OCI-LY3 (cell line): ENCODE measurements at regions not wholly inside any gene's neighbourhood (a gene's known extent, or its start where the extent isn't known, plus 50 kb on each side); places are given as distances from the start of the nearest gene placed in this dataset.

Experiments used
- EZH2phosphoT487 ChIP-seq: fragments of 200-600 bp; shearing (Covaris generic); IDR thresholded peaks from 2 replicates; pipeline ENCODE4 v1.6.1; 2018; ENCODE audit warnings: antibody characterized with exemption, mixed run types, low read depth
- TF ChIP-seq, protein P1 (sequence below): fragments of 200-600, 300-600 bp; sonication (generic); IDR thresholded peaks from 2 replicates; pipeline ENCODE4 v1.5.1; 2014; ENCODE audit warnings: antibody characterized with exemption, low read length, low read depth

- TF ChIP-seq, protein P1, sequence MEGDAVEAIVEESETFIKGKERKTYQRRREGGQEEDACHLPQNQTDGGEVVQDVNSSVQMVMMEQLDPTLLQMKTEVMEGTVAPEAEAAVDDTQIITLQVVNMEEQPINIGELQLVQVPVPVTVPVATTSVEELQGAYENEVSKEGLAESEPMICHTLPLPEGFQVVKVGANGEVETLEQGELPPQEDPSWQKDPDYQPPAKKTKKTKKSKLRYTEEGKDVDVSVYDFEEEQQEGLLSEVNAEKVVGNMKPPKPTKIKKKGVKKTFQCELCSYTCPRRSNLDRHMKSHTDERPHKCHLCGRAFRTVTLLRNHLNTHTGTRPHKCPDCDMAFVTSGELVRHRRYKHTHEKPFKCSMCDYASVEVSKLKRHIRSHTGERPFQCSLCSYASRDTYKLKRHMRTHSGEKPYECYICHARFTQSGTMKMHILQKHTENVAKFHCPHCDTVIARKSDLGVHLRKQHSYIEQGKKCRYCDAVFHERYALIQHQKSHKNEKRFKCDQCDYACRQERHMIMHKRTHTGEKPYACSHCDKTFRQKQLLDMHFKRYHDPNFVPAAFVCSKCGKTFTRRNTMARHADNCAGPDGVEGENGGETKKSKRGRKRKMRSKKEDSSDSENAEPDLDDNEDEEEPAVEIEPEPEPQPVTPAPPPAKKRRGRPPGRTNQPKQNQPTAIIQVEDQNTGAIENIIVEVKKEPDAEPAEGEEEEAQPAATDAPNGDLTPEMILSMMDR = no peak
- no peak for TF ChIP-seq EZH2phosphoT487
These were observed 221.8 kb upstream of the CDH5 start for GRCh38 chr16:66144641-66145040.
